GM23338 (cell line): ENCODE measurements at regions not wholly inside any gene's neighbourhood (a gene's known extent, or its start where the extent isn't known, plus 50 kb on each side); places are given as distances from the start of the nearest gene placed in this dataset.

Source experiments
- EZH2 ChIP-seq: fragments of 200-600 bp; sonication (generic); IDR thresholded peaks from one replicate; pipeline ENCODE4 v1.8.0; 2017; ENCODE audit warnings: antibody characterized with exemption, mild to moderate bottlenecking, low read depth; ENCODE audit not compliant: unreplicated experiment
- EZH2phosphoT487 ChIP-seq: fragments of 200-600 bp; sonication (generic); IDR thresholded peaks from one replicate; pipeline ENCODE4 v1.8.1; 2018; ENCODE audit warnings: antibody characterized with exemption; ENCODE audit not compliant: unreplicated experiment
- POLR2AphosphoS5 ChIP-seq: IDR thresholded peaks from 2 replicates; pipeline ENCODE4 v1.6.1; 2016; ENCODE audit warnings: antibody characterized with exemption, low read depth
- STAT1 ChIP-seq: IDR thresholded peaks from one replicate; pipeline ENCODE4 v1.6.1; 2016; ENCODE audit warnings: antibody characterized with exemption; ENCODE audit not compliant: unreplicated experiment
- TF ChIP-seq, protein P1 (sequence below), 2 experiments: fragments of 200-600 bp in 1 of 2; sonication (generic) in 1 of 2; conservative IDR thresholded peaks; 2 replicates each; pipeline versions ENCODE4 v1.5.1 to v1.6.1; 2016 to 2017; ENCODE audit warnings: antibody characterized with exemption in 2 of 2, low read depth in 2 of 2, mild to moderate bottlenecking in 2 of 2, moderate library complexity in 1 of 2

DNA sequence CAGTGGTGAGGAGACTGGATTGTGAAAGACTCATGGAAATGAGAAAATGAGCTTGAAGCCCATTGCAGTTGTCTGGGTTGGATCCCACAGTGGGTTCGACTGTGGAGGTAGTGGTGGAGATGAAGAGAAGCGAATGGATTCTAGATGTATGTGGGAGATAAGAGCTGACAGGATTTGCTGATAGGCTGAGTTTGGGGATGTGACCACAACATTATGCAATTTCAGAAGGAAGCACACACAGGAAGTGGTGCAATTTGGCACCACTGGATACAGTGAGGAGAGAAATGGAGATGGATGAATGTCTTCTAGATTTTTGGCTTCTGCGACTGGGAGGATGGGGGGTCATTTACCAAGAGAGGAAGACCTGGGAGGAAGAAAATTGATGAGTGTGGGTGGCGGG is 64.4 kb upstream of the MAFB start:
- TF ChIP-seq, protein P1, sequence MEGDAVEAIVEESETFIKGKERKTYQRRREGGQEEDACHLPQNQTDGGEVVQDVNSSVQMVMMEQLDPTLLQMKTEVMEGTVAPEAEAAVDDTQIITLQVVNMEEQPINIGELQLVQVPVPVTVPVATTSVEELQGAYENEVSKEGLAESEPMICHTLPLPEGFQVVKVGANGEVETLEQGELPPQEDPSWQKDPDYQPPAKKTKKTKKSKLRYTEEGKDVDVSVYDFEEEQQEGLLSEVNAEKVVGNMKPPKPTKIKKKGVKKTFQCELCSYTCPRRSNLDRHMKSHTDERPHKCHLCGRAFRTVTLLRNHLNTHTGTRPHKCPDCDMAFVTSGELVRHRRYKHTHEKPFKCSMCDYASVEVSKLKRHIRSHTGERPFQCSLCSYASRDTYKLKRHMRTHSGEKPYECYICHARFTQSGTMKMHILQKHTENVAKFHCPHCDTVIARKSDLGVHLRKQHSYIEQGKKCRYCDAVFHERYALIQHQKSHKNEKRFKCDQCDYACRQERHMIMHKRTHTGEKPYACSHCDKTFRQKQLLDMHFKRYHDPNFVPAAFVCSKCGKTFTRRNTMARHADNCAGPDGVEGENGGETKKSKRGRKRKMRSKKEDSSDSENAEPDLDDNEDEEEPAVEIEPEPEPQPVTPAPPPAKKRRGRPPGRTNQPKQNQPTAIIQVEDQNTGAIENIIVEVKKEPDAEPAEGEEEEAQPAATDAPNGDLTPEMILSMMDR (conservative IDR thresholded peaks at IDR 0.05; ENCODE audit: low read depth in 2 of 2), result no peak
- TF ChIP-seq POLR2AphosphoS5 (no peak), STAT1 (no peak), EZH2 (no peak), EZH2phosphoT487 (no peak)
